GM13976 (cell line): ENCODE measurements at regions not wholly inside any gene's neighbourhood (a gene's known extent, or its start where the extent isn't known, plus 50 kb on each side); places are given as distances from the start of the nearest gene placed in this dataset.

Source experiments
- DNase-seq: peaks from one replicate; pipeline ENCODE4 v3.0.0; 2012; ENCODE audit warnings: low spot score
- CTCF ChIP-seq: IDR thresholded peaks from 2 replicates; pipeline ENCODE4 v1.5.1; 2012; ENCODE audit warnings: borderline replicate concordance, mild to moderate bottlenecking; ENCODE audit not compliant: insufficient read depth; ENCODE audit errors: extremely low read depth, missing control alignments, control extremely low read depth
- in situ Hi-C: fragments of 300-500 bp; cut with MboI; formaldehyde crosslinking; loops from one replicate; pipeline ENCODE4 v1.12.0; 2022; ENCODE audit warnings: low sequenced_read_pairs, mixed read lengths, inconsistent platforms; ENCODE audit not compliant: unreplicated experiment

- in situ Hi-C loops, result no loop called here
- TF ChIP-seq CTCF, result no peak
- DNase-seq, result no peak
Observed at GRCh38 chrX:25295466-25295865, 279.7 kb upstream of the ARX start.

GRCh38 chrX:25290132-25290531, 274.4 kb upstream of the ARX start:
- in situ Hi-C loops, result no loop called here
- TF ChIP-seq CTCF, result no peak
- DNase-seq, result no peak

GRCh38 chrX:25288676-25289075, 272.9 kb upstream of the ARX start:
- TF ChIP-seq CTCF, result no peak
- in situ Hi-C loops, result no loop called here
- no peak for DNase-seq

- no peak for TF ChIP-seq CTCF
- DNase-seq, result no peak
- in situ Hi-C loops, result no loop called here
Observed at GRCh38 chrX:25287521-25287920, 271.8 kb upstream of the ARX start.

- TF ChIP-seq CTCF, result no peak
- in situ Hi-C loops, result no loop called here
- DNase-seq, result no peak
Observed at GRCh38 chrX:25285598-25285997, 269.8 kb upstream of the ARX start.

GRCh38 chrX:25279510-25279909, 263.7 kb upstream of the ARX start:
- TF ChIP-seq CTCF, result no peak
- in situ Hi-C loops, result no loop called here
- no peak for DNase-seq

GRCh38 chrX:25278341-25278740, 262.6 kb upstream of the ARX start:
- in situ Hi-C loops, result no loop called here
- DNase-seq, result no peak
- TF ChIP-seq CTCF, result no peak
